Natural killer cell (primary cell): ENCODE measurements at regions not wholly inside any gene's neighbourhood (a gene's known extent, or its start where the extent isn't known, plus 50 kb on each side); places are given as distances from the start of the nearest gene placed in this dataset.

Experiments used
- ATAC-seq, 3 donors: fragments of 150-1000 bp in 2 of 3; fragments of 200-7000 bp in 1 of 3; cut with Tn5 transposase; 1 replicate in 1 of 3; 2 replicates in 2 of 3; pipeline ENCODE4 v1.10.0; 2021; ENCODE audit warnings: mild to moderate bottlenecking in 2 of 3, moderate library complexity in 2 of 3
- DNase-seq, 2 donors: peaks; one replicate each; pipeline versions ENCODE4 v3.0.0 to v3.0.0-alpha.2; 2013 to 2021; ENCODE audit warnings: mixed read lengths in 1 of 2
- H3K27ac ChIP-seq: one replicate; pipeline ENCODE4 v1.5.1; 2013; ENCODE audit warnings: mild to moderate bottlenecking, low read length
- H3K27me3 ChIP-seq: one replicate; pipeline ENCODE4 v1.6.1; 2013; ENCODE audit warnings: low read length; ENCODE audit not compliant: control insufficient read depth, insufficient read depth
- H3K36me3 ChIP-seq: one replicate; pipeline ENCODE4 v1.6.1; 2013; ENCODE audit warnings: low read length; ENCODE audit not compliant: control insufficient read depth, insufficient read depth
- H3K4me1 ChIP-seq: one replicate; pipeline ENCODE4 v1.6.1; 2013; ENCODE audit warnings: low read length; ENCODE audit not compliant: control insufficient read depth, insufficient read depth
- H3K4me3 ChIP-seq: one replicate; pipeline ENCODE4 v1.5.1; 2013; ENCODE audit warnings: low read length
- H3K9me3 ChIP-seq: one replicate; pipeline ENCODE4 v1.6.1; 2013; ENCODE audit warnings: low read length; ENCODE audit not compliant: control insufficient read depth, insufficient read depth
- H3K27ac Mint-ChIP-seq, 2 donors: one replicate each; pipeline ENCODE4 v1.8.0; 2022; ENCODE audit warnings: mild to moderate bottlenecking in 2 of 2, mixed read lengths in 2 of 2, moderate library complexity in 1 of 2
- H3K27me3 Mint-ChIP-seq, 2 donors: one replicate each; pipeline ENCODE4 v1.8.0; 2022; ENCODE audit warnings: low read depth in 2 of 2, mixed read lengths in 2 of 2
- H3K36me3 Mint-ChIP-seq: one replicate; pipeline ENCODE4 v1.8.0; 2022; ENCODE audit warnings: mixed read lengths
- H3K4me1 Mint-ChIP-seq, 2 donors: one replicate each; pipeline ENCODE4 v1.8.0; 2022; ENCODE audit warnings: mixed read lengths in 2 of 2
- H3K4me3 Mint-ChIP-seq: one replicate; pipeline ENCODE4 v1.8.0; 2022; ENCODE audit warnings: mild to moderate bottlenecking, moderate library complexity, mixed read lengths
- H3K9me3 Mint-ChIP-seq, 2 donors: one replicate each; pipeline ENCODE4 v1.8.0; 2022; ENCODE audit warnings: mixed read lengths in 2 of 2
- CTCF ChIP-seq: fragments of 200-600 bp; IDR thresholded peaks from one replicate; pipeline ENCODE4 v1.8.0; 2022; ENCODE audit warnings: antibody characterized with exemption
- WGBS: methylation state at CpG from one replicate; pipeline ENCODE4 v1.1.7; 2013; ENCODE audit warnings: missing lambda C conversion rate; ENCODE audit not compliant: insufficient coverage; 5-methylcytosine and 5-hydroxymethylcytosine counted together
- intact Hi-C: fragments of 100-400 bp; cut with micrococcal nuclease; formaldehyde crosslinking; loops from one replicate; pipeline ENCODE4 v1.14.2; 2022

- Histone ChIP-seq H3K27ac (no peak overlapping the region), H3K4me3 (no peak overlapping the region), H3K4me1 (no peaks in the 10 kb centered on the region), H3K36me3 (no peaks in the 10 kb centered on the region), H3K27me3 (no peaks in the 10 kb centered on the region), H3K9me3 (no peaks in the 10 kb centered on the region)
- Mint-ChIP-seq H3K36me3 (no peaks in the 10 kb centered on the region), H3K27ac (no peak overlapping the region), H3K4me1 (no peaks in the 10 kb centered on the region), H3K9me3 (peaks cover 0 to 2% of the 10 kb centered on the region in 2 donors), H3K4me3 (no peak overlapping the region), H3K27me3 (no peaks in the 10 kb centered on the region)
- no peak for DNase-seq
- intact Hi-C loops: no loop called here
- 84% methylated on average over 5 of the region's 5 CpGs for WGBS
- ATAC-seq: no peak
- no peak for TF ChIP-seq CTCF
These were observed 522.1 kb upstream of the RAB6C start for GRCh38 chr2:129457277-129457818.

- no peaks in the 10 kb centered on the region for H3K9me3 ChIP-seq
- ATAC-seq (no peak), DNase-seq (no peak)
- Mint-ChIP-seq H3K36me3 (no peaks in the 10 kb centered on the region), H3K9me3 (no peaks in the 10 kb centered on the region), H3K27me3 (no peaks in the 10 kb centered on the region), H3K4me1 (no peaks in the 10 kb centered on the region), H3K27ac (no peak overlapping the region), H3K4me3 (no peak overlapping the region)
- H3K27me3 ChIP-seq: no peaks in the 10 kb centered on the region
- intact Hi-C loops: no loop called here
- WGBS: 89% methylated on average over 7 of the region's 7 CpGs
- no peak for TF ChIP-seq CTCF
- no peaks in the 10 kb centered on the region for H3K36me3 ChIP-seq
- no peaks in the 10 kb centered on the region for H3K4me1 ChIP-seq
- no peak overlapping the region for H3K27ac ChIP-seq
- H3K4me3 ChIP-seq: no peak overlapping the region
These were observed 521.5 kb upstream of the RAB6C start for GRCh38 chr2:129458006-129458405.

DNA sequence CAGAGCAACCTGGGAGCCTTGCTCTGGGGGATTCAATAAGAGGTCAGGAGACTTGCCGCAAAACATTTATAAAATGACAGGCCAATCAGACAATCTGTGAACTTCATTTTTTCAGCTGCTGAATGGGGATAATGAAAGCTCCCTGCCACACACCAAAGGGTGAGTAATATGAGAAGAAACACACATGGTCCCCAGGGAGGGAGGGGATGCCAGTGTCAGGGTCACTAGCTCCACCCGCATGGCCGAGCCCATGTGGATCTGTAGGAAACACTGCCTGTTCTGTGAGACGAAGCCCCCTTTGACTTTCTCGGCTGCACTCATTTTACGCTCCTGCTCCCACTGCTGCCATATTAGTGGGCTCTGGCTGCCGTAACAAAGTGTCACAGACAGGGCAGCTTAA is 521.0 kb upstream of the RAB6C start:
- 98% methylated on average over 7 of the region's 7 CpGs for WGBS
- Histone ChIP-seq H3K27ac (no peak overlapping the region), H3K4me1 (no peaks in the 10 kb centered on the region), H3K36me3 (no peaks in the 10 kb centered on the region), H3K9me3 (no peaks in the 10 kb centered on the region), H3K4me3 (no peak overlapping the region), H3K27me3 (no peaks in the 10 kb centered on the region)
- TF ChIP-seq CTCF: no peak
- no peaks in the 10 kb centered on the region for H3K36me3 Mint-ChIP-seq
- no peak overlapping the region for H3K27ac Mint-ChIP-seq
- no peak overlapping the region for H3K4me3 Mint-ChIP-seq
- H3K4me1 Mint-ChIP-seq: no peaks in the 10 kb centered on the region
- no peaks in the 10 kb centered on the region for H3K27me3 Mint-ChIP-seq
- no peaks in the 10 kb centered on the region for H3K9me3 Mint-ChIP-seq
- intact Hi-C loops: no loop called here
- no peak for DNase-seq
- no peak for ATAC-seq

GRCh38 chr2:129459200-129459876 is 520.1 kb upstream of the RAB6C start:
- Histone ChIP-seq H3K36me3 (no peaks in the 10 kb centered on the region), H3K9me3 (no peaks in the 10 kb centered on the region), H3K27ac (no peak overlapping the region), H3K4me3 (no peak overlapping the region), H3K27me3 (no peaks in the 10 kb centered on the region), H3K4me1 (no peaks in the 10 kb centered on the region)
- DNase-seq (no peak), ATAC-seq (no peak)
- 85% methylated on average over 15 of the region's 15 CpGs for WGBS
- Mint-ChIP-seq H3K36me3 (no peaks in the 10 kb centered on the region), H3K9me3 (no peaks in the 10 kb centered on the region), H3K27me3 (no peaks in the 10 kb centered on the region), H3K4me1 (no peaks in the 10 kb centered on the region), H3K27ac (no peak overlapping the region), H3K4me3 (no peak overlapping the region)
- intact Hi-C loops: no loop called here
- TF ChIP-seq CTCF: no peak
